ENCODE measurements at regions not wholly inside any gene's neighbourhood (a gene's known extent, or its start where the extent isn't known, plus 50 kb on each side); places are given as distances from the start of the nearest gene placed in this dataset.
A peak's percentile ranks its signal among the peaks of the same experiment; 100 is the strongest.

DNA sequence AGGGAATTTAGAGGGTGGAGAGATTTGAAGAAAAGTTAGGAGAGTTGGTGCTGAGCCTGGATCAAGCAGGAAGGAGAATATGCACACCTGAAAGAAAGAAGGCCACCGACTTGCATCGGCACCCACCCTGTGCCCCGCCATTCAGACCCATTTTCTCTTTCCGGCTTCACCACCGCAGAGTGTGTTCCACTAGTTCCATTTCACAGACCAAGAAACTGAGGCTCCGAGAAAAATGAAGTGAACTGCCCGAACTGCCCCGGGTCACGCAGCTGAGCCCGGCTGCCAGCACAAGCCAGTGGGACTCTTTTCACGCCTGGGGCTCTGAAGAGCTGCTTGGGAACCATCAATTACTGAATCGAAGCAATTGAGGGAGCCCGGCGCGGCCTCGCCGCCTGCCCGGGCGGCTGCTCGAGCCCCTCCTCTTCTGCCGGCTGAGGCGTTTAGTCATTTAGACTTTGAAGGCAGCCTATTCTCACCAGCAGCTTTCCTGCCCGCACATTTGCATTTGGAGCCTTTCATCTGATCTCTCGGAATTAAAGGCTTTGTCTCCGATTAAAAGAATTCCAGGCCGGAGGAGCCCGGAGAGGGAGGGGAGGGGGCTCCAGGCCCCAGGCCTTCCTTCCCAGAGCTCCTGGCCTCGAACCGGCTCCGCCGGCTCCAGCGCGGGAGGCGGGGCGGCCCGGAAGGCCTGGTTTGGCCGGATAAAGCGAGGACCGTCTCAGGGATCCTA, 140.2 kb upstream of the PJA1 start:
- DNase-seq (ENCODE audit: low read depth), result no peak

DNA sequence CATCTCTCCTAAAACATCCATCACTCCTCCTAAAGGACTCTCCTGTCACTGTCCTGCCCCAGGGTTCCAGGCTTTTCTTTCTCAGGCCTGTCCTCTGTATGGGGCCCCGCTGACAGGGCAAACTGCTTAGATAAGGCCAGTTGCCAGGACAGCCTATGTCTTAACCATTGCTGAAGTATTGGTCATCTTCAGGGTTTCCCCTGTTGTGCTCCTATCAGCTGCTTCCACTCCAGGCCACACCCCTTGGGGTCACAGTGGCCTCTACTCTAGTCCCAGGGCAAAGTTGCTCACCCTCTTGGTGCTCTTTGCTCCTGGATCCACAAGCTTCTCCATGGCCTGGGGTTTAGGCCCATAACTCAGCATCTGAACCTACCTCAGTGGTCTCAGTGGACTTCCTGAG, 138.0 kb upstream of the PJA1 start:
- no peak for DNase-seq (ENCODE audit: low read depth)

DNA sequence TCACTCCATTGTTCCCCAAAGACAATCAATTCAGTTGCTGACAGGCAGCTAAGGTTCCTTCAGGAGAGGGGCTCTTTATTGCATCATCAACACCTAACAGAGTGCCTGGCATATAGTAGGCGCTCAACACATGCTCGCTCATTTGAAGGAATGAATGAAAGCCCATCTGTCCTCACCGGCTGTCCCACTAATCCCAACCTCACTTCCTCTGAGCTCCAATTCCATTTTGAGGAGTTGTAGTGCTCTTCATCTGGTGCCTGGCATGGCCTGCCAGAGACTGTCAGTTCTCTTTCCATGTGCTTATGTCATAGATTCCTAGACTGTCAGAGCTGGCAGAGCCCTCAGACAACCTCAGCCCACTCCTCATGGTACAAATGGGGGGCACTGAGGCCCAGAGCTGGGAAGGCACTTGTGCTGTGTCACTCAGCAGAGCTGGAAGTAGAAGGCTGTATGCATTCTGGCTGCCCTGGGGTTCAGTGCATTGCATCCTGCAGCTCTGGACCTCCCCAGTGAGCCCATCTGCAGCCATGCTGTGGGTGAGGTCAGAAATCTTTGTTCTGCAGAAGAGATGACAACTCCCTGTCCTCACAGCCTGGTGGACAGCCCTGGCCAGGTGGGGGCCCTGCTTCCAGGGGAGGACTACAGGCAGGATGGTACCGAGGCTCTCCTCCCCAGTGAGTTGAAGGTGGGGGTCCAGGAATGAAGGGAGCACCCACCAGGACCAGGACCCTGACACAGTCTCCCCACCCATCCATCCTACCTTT, 134.9 kb upstream of the PJA1 start:
- DNase-seq (ENCODE audit: low read depth), result no peak

DNA sequence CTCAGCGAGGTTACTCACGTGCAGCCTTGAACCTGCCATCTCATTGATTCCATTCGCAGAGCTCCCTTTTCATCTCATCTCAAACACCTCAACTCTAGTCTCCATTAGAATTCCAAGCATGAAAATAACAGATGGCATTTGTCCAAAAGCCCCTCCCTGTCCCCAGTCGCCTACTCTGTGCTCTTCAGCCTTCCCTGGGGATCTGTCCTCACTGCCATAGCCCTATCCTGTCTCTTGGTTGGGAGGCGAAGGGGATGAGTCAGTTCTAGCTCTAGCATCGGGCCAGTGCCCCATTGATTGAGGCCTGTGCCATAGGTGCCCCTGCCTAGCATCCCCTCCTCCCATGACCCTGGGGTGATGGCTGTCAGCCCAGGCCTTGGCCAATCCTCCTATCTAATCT, 134.0 kb upstream of the PJA1 start:
- DNase-seq (ENCODE audit: low read depth), result no peak

DNA sequence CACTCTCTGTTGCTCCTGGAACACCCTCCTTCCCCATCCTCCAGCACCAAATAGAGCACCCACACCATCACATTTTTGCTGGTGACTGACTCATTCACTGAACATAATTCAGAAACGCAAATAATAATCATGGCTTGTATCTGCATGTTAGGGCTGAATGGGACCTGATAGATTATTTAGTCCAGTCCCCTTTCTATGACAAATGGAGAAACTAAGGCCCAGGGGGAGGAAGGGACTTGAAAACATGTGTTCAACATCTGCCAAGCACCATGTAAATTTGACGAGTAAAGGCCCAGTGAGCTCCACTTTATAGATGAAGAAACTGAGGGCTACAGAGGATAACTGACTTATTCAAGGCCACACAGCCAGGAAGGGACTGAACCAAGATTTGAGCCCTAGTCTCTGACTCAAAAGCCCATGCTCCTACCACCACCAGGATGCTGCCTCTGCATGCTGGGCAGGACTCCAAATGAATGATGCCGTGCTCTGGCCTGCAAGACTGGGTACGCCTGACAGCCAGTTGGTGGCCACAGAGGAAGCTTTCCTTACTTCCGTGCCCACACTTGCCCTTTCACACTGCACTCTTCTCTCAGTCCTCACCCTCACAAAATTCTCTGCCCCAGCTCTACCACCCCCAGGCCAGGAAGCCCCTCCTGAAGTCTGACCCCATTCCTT, 133.3 kb upstream of the PJA1 start:
- DNase-seq (ENCODE audit: low read depth), result no peak

DNA sequence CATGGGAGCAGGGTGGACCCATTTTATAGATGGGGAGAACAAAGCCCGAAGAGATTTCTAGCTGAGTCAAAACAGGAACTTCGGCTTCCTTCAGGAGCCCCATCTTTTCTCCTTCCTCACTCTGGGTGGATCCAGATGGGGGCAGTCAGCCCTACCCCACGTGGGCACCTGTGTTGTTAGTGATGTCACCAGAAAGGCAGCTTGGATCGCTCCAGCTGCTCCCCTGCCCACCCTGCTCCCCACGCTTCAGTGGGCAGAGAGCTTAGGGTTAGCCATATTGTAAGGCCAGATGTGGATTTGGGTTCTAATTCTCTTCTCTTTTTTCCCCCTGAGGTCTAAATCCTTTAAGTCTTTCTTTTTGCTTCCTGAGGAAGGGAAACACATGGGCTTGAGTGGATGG, 132.3 kb upstream of the PJA1 start:
- no peak for DNase-seq (ENCODE audit: low read depth)

DNA sequence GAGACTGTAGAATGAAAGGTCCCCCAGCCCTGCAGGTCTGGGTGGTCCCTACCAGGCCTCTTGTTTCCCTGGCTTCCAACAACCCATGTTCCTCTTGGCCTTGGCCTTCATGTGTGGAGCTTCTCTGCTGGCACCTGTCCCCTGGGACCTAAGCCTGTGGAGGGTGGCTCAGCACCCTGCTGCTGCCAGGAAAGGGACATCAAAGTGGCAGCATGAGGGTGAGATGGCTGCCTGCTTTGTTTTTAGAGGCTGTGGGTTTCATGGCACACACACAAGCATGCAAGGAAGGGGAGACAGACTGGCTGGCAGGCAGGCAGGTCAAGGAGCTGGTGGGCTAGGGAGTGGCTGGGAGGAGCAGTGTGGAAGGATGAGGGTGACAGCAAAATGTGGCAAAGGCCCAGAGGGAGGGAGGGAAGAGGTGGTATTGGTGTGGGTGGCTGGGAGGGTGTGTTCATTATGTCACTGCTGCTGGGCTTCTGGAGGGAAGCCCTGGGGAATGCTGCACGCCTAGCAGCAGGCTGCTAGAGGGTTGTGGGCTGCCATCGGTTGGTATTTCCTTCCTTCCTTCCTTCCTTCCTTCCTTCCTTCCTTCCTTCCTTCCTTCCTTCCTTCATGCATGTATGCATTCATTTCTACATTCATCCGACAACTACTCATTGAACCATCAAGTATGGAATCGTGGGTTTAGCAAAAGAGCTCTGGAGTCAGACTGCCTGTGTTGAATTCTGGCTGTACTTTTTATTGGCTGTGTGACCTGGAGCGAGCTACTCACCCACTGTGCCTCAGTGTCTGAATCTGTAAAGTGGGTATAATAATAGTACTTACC, 128.7 kb upstream of the PJA1 start:
- no peak for DNase-seq (ENCODE audit: low read depth)

DNA sequence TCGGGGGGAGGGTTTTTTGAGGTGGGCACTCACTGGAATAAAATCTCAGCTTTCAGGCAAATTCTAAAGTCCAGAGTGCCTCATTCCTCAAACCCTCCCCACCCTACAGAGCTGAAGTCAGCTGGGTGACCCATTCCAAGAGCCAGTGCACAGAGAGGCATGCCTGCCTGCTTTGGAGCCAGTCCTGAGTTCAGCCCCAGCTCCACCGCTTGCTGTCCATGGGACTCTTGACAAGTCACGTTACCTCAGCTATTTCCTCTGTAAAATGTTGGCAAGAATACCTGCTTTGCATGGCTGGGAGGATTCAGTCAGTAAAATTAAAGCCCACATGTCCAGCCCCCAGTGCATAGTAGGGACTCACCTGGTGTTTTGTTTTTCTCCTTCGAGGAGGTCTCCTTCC, 125.9 kb upstream of the PJA1 start:
- no peak for DNase-seq (ENCODE audit: low read depth)

DNA sequence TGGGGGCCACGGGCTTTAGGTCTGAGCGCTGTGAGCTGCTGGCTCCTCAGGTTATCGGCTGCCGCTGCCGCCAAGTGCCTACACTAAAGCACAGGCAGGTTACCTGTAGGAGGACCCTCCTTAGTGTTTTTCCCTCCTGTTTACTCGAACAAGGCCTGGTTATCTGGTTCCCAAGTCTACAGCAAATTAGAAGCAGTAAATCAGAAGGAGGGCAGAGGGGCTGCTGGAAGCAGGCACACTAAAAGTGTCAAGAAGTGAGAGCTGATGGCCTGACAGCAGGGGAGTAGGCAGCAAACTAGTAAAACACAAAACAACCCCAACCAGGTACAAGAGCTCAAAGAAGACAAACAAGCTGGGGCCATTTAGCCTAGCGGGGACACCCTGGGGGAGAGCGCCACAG, 125.0 kb upstream of the PJA1 start:
- DNase-seq (ENCODE audit: low read depth), result no peak

DNA sequence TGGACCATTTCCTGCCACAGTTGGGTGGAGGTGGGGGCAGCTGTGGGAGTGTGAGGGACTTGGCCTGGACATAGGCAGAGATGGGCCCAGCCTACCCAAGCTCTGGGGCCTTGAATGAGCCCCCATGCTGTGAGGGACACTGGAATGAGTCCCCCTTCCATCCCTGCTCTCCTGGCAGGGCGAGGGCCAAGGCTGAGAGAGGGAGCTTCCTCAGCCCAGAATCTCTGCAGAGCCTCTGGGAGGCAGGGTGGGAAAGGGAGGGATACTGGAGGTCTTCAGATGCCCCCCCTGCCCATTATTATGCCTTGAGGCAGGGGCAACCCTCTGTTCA, 124.5 kb upstream of the PJA1 start:
- DNase-seq (ENCODE audit: low read depth), result no peak

DNA sequence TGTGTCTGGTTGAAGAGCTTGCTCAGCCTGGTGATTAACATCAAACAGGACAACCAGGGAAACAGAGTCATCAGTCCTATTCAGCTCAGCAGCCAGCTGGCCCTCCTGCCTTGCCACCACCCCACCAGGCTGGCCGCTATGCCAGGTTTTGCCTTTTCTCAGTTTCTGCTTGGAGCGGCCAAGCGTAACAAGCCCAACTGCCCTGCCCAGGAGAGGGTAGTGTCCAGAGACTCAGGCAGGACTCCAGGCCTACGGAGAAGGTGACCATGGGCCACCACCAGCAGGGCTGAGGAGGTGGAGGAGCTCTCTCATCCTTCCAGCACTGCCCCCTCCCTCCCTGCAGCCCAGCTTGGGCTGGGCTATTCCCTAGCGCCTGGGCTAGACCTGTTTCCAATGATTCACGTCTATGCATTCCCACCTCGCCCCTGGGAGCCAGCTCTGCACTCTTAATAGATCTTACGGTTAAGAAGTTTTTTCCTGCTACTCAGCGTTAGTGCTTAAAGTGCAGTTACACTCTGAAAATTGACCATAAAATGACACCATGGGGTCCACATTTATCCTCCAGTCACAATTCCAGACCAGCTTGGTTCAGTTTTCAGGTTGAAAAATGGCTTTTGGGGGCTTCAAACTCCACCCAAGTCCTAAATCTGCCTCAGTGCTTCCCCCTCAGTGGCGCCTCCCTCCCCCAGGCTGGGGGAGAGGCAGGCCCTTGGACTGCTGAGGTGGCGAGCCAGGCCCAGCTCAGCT, 124.0 kb upstream of the PJA1 start:
- no peak for DNase-seq (ENCODE audit: low read depth)

DNA sequence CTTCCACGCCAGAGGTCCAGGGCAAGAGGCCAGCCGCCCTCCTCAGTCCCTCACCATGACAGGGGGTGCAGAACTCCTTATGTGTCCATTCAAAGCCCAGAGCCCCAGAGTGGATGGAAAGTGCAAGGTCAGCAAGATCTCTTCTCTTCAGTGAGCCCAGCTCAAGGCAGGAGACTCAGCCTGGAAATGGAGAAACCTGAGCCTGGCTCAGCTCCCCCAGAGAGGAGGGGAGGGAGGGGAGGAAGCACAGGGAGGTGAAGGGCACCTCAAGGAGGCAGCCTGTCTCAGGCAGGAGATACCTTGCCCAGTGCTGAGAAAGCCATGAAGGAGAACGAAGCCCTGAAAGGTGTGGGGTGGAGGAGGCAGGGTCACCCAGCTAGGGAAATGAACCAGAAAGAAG, 121.8 kb upstream of the PJA1 start:
- DNase-seq (ENCODE audit: low read depth), result no peak

DNA sequence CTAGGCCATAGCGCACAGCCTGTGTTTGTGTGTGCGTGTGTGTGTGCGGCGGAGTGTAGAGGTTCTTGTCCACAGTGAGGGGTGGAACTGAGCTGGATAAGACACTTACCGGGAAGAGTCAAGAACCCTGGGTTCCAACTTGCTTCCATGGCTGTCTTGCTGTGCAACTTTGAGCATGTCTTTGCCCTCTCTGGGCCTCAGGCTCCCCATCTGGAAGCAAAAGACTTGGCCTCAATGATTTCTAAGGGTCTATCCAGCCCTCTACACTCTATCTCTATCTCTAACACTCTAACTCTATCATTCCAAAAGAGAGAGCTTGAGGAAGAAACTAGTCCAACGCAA, 121.3 kb upstream of the PJA1 start:
- no peak for DNase-seq (ENCODE audit: low read depth)

DNA sequence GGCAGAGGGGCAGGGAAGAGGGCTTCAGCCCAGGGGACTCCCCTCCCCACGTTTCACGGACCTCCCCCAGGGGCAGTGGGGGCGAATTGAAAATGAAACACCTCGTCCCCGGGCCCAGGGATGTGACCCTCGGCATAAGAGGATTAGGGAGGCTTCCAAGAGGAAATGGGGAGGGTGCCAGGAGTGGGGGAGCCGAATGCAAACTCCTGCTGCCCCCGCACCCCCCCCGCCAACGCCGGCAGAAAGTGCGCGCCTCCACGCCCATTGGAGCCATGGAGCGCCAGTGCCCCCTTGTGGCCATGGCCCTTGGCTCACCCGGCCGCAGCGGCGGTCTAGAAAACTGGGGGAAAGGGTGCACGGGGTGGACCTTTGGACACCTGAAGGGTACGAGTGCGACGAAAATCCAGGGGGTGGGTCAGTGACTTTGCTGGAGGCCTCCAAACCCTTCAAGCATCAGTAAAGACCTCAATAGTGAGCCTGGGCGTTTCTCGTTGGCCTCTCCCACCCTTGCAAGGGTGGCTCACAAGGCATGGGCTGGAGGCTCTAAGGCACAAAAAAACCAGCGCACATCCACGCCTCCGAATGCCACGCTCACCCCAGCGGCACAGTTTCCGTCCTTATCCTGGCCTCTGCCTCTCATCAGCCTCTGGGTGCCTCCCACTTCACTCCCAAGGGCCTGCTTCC, 120.8 kb upstream of the PJA1 start:
- peak; percentile 13 for DNase-seq (ENCODE audit: low read depth)

DNA sequence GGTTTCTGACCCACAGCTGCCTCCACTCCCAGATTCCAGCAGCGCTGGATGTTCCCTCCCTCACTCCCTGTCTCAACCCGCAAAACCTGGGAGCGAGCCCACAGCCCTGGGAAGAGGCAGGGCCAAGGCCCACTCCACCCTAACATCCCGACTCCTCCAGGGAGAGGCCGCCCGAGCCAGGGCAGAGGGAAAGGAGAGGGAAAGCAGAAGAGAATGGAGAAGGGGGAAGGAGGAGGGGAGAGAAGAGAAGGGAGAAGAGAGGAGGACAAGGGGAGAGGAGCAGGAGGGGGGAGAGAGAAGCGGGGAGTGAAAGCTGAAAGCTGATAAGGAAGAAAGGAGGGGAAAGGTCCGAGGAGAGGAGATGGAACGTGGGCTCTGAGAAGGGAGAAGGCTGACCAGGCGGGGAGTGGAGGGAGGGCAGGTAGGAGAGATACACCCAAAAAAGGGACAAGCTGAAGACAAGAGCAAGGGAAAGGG, 120.2 kb upstream of the PJA1 start:
- DNase-seq (ENCODE audit: low read depth), result no peak

DNA sequence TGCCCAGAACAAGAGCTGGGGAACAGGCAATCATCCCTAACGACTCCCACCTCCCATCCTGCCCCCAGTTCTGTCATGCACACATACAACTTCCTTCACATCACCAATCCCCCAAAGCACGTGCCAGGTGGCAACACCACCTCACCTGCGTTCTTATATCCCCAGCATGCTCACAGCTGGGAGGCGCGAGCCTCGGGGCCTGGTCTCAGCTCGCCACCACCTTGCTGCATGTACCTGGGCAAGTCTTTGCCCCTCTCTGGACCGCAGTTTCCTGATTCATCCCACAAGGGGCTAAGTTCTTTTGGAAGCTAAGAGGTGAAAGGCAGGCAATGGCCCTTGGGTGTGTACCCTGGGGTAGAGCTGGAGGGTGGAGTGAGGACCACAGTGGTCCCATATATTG, 119.2 kb upstream of the PJA1 start:
- no peak for DNase-seq (ENCODE audit: low read depth)

DNA sequence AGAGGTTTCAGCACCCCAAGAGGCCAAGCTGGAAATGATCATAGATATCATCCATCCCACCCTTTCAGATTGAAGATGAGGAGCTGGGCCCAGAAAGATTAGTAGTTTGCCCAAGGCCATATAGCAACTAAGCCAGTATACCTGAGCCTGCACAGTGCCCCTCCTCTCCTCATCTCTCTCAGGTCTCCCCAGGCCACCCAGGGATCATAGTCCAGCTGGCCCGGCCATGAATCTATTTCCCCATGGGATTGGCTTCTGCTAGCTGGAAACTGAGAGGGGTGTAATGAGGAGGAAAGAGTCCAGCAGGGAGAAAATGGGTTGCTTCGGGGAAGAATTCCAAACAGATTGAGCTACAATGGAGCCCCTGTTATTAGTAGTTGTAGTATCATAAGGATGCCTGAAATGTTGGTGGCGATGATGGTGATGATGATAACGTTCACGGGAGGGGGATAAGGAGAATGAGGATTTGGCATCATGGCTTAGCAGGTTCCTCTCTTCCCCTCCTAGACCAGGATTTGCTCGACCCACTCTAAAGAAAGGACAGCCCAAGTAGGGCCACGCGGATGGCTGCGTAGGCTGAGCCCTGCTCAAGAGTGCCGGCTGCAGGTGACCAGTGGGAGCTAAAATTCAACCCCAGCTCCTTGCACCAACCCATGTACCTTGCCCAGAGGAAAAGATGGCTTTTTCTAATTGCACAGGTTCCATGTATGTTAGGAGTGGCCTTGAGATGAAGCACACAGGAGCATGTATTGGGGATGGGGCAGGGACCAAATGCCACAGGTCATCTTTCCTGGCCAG, 117.8 kb upstream of the PJA1 start:
- no peak for DNase-seq (ENCODE audit: low read depth)

DNA sequence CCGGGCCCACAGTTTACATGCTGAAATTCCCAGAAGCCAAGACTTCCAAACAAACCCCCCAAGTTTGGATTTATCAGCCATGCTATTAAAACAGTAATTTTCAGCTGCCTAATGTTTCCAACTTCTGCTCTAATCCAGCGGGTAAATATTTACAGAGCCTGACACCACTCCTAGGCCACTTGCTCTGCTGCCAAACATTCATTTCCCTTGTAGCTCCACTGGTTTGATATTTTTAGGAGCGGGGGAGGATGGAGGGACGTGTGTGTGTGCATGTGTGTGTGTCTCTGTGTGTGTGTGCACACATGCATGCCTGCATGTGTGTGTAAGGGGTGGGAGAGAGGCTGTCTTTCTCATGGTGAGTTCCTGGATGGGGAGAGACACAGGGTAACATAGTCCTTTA, 115.7 kb upstream of the PJA1 start:
- DNase-seq (ENCODE audit: low read depth), result no peak

DNA sequence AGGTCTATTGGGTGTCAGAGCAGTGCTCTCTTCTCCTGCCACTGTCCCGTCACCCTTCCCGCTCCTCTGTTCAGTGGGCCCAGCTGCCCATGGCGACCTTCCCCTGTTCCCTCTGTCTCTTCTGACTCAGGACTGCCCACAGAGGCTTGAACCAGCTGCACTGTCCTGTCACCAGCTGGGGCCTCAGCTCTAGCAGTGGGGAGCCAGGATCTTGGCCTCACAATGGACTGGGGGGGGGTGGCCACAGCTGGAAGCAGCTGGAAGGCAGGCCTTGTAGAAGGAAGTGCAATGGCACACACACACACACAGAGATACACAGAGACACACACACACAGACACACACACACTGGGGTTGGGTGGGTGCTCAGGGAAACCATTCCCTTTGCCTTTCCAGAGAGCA, 114.0 kb upstream of the PJA1 start:
- DNase-seq (ENCODE audit: low read depth), result no peak

DNA sequence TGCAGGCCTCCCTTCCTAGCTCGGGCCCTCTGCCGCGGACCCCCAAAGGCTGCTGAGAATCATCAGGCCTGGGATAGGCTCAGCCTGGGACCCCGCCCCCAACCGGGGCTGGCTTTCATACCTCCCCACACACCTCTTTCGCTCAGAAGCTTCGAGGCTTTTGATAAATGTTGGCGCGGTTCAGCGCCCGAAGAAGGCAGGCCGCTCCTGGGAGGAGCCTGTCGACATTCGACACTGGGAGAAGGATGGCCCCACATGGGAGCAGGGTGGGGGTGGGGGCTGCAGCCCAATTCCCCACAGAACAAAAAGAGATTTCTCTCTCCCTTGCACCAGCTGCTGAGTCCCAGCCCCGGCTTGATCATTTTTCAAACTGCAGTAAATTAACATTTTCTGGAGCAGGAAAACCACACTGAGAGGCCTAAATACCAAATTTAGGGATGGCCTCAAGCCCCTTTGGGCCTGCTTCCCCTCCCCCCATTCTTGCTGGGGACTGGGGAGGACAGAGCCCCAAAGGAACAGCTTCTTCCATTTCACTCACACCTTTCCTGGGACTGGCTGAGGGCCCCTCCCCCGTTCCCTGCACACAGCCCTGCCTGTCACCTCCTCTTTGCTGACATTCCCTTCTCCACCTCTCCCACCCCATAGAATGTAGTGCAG, 112.9 kb upstream of the PJA1 start:
- no peak for DNase-seq (ENCODE audit: low read depth)
